ENCODE measurements at regions not wholly inside any gene's neighbourhood (a gene's known extent, or its start where the extent isn't known, plus 50 kb on each side); places are given as distances from the start of the nearest gene placed in this dataset.

DNA sequence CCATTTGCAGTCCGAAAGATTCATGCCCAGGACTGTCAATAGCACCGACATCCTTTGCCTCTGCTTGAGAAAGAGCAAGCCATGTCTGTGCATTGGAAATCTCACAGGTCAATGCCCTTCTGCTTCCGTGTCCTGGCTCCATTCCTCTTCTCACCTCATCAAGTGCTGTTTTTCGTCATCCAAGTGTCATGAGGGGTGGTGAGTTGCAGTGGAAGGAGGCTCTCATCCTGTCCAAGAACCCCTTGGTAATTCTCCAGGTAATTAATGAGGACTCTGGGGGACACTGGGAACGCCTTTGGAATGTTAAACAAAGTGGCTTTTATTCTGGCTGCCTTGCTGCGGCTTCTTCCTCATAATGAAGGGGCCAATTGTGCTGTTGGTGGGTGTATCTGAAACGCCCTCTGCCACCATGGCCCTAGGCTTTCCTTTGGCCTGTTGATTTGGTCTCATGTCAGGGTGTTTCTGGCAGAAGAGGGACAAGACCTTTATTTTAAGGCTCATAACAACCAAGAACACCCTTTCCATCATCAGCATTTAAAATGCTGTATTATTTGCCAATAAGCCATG, 57.7 kb downstream of the PPP1R3C start:
- TF ChIP-seq, protein P1, sequence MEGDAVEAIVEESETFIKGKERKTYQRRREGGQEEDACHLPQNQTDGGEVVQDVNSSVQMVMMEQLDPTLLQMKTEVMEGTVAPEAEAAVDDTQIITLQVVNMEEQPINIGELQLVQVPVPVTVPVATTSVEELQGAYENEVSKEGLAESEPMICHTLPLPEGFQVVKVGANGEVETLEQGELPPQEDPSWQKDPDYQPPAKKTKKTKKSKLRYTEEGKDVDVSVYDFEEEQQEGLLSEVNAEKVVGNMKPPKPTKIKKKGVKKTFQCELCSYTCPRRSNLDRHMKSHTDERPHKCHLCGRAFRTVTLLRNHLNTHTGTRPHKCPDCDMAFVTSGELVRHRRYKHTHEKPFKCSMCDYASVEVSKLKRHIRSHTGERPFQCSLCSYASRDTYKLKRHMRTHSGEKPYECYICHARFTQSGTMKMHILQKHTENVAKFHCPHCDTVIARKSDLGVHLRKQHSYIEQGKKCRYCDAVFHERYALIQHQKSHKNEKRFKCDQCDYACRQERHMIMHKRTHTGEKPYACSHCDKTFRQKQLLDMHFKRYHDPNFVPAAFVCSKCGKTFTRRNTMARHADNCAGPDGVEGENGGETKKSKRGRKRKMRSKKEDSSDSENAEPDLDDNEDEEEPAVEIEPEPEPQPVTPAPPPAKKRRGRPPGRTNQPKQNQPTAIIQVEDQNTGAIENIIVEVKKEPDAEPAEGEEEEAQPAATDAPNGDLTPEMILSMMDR (IDR thresholded peaks at IDR 0.05), result no peak
- TF ChIP-seq ETV6 (CRISPR knock-in tag; IDR thresholded peaks at IDR 0.05), result no peak
- no peak for TF ChIP-seq NR2C2 (CRISPR knock-in tag; IDR thresholded peaks at IDR 0.05)
- TF ChIP-seq ZNF423 (CRISPR knock-in tag; IDR thresholded peaks at IDR 0.05), result no peak
- TF ChIP-seq TEAD4 (CRISPR knock-in tag; IDR thresholded peaks at IDR 0.05), result no peak
- TF ChIP-seq ESRRA (CRISPR knock-in tag; IDR thresholded peaks at IDR 0.05; ENCODE audit: borderline replicate concordance), result no peak
- no peak for TF ChIP-seq ATF3 (CRISPR knock-in tag; conservative IDR thresholded peaks at IDR 0.05)
- TF ChIP-seq, protein P2, sequence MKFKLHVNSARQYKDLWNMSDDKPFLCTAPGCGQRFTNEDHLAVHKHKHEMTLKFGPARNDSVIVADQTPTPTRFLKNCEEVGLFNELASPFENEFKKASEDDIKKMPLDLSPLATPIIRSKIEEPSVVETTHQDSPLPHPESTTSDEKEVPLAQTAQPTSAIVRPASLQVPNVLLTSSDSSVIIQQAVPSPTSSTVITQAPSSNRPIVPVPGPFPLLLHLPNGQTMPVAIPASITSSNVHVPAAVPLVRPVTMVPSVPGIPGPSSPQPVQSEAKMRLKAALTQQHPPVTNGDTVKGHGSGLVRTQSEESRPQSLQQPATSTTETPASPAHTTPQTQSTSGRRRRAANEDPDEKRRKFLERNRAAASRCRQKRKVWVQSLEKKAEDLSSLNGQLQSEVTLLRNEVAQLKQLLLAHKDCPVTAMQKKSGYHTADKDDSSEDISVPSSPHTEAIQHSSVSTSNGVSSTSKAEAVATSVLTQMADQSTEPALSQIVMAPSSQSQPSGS (CRISPR knock-in tag; IDR thresholded peaks at IDR 0.05; ENCODE audit: borderline replicate concordance, low read depth), result no peak
- TF ChIP-seq CREM (CRISPR knock-in tag; IDR thresholded peaks at IDR 0.05), result no peak
- TF ChIP-seq GABPB1 (CRISPR knock-in tag; IDR thresholded peaks at IDR 0.05), result no peak
- no peak for TF ChIP-seq USF2 (CRISPR knock-in tag; IDR thresholded peaks at IDR 0.05)

All from WTC11 (cell line).